ENCODE measurements at regions not wholly inside any gene's neighbourhood (a gene's known extent, or its start where the extent isn't known, plus 50 kb on each side); places are given as distances from the start of the nearest gene placed in this dataset.
"Not testable (repeated sequence)": the region's sequence is repeated elsewhere in the genome, so short reads cannot be mapped to it uniquely, and the experiment has no call there.

- Histone ChIP-seq H3K27me3 (ENCODE audit: control insufficient read depth in 3 of 3, insufficient read depth in 3 of 3, low read length in 2 of 3) (no peaks in the 10 kb centered on the region), H3K36me3 (ENCODE audit: control insufficient read depth in 4 of 4, insufficient read depth in 4 of 4, low read length in 4 of 4) (no peaks in the 10 kb centered on the region), H3K27ac (ENCODE audit: low read depth in 1 of 2, low read length in 1 of 2) (no peak overlapping the region), H3K4me1 (ENCODE audit: control insufficient read depth in 5 of 5, insufficient read depth in 5 of 5, low read length in 5 of 5) (no peaks in the 10 kb centered on the region), H3K4me3 (no peak overlapping the region), H3K9ac (ENCODE audit: insufficient read depth in 1 of 2, low read length in 2 of 2) (no peak overlapping the region), H3K9me3 (ENCODE audit: control insufficient read depth in 4 of 4, insufficient read depth in 3 of 4, low read length in 3 of 4) (no peaks in the 10 kb centered on the region)
- ATAC-seq (ENCODE audit: insufficient read depth, low FRiP score) (no peak), DNase-seq (no peak)
- WGBS, 2 donors = 79 to 86% methylated on average over 1 of the region's 1 CpG
- no peak for TF ChIP-seq CTCF (IDR thresholded peaks at IDR 0.05; ENCODE audit: control extremely low read depth, extremely low read depth)
Measured at GRCh38 chr4:116202524-116202923, 882.9 kb downstream of the TRAM1L1 start.

GRCh38 chr4:116197317-116197809, 888.0 kb downstream of the TRAM1L1 start:
- Histone ChIP-seq H3K27me3 (ENCODE audit: control insufficient read depth in 3 of 3, insufficient read depth in 3 of 3, low read length in 2 of 3) (no peaks in the 10 kb centered on the region), H3K9me3 (ENCODE audit: control insufficient read depth in 4 of 4, insufficient read depth in 3 of 4, low read length in 3 of 4) (no peaks in the 10 kb centered on the region), H3K4me1 (ENCODE audit: control insufficient read depth in 5 of 5, insufficient read depth in 5 of 5, low read length in 5 of 5) (no peaks in the 10 kb centered on the region), H3K4me3 (no peak overlapping the region), H3K36me3 (ENCODE audit: control insufficient read depth in 4 of 4, insufficient read depth in 4 of 4, low read length in 4 of 4) (no peaks in the 10 kb centered on the region), H3K9ac (ENCODE audit: insufficient read depth in 1 of 2, low read length in 2 of 2) (no peak overlapping the region), H3K27ac (ENCODE audit: low read depth in 1 of 2, low read length in 1 of 2) (no peak overlapping the region)
- no peak for TF ChIP-seq CTCF (IDR thresholded peaks at IDR 0.05; ENCODE audit: control extremely low read depth, extremely low read depth)
- 80 to 85% methylated on average over 3 of the region's 3 CpGs for WGBS, 2 donors
- DNase-seq (no peak), ATAC-seq (ENCODE audit: insufficient read depth, low FRiP score) (no peak)

DNA sequence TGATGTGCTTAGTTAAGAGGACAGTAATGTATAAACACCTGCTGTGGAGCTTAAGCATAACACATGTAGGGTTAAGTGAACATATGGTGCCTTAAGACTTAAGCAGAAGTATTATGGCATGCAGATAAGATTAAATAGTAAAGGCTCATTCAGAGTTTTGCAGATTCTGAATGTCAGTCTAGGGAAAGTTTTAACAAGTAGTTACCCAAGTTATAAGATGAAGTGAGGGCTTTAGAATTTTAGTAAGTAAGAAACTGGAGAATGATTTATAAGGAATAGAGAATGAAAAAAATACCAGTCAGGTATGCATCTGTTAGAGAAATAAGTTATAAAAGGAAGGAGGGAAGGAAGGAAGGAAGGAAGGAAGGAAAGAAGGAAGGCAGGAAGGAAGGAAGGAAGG, 902.1 kb downstream of the TRAM1L1 start:
- DNase-seq (no peak), ATAC-seq (ENCODE audit: insufficient read depth, low FRiP score) (no peak)
- Histone ChIP-seq H3K27me3 (ENCODE audit: control insufficient read depth in 3 of 3, insufficient read depth in 3 of 3, low read length in 2 of 3) (no peaks in the 10 kb centered on the region), H3K9ac (ENCODE audit: insufficient read depth in 1 of 2, low read length in 2 of 2) (no peak overlapping the region), H3K4me3 (no peak overlapping the region), H3K4me1 (ENCODE audit: control insufficient read depth in 5 of 5, insufficient read depth in 5 of 5, low read length in 5 of 5) (peaks cover 0 to 2% (median 0%) of the 10 kb centered on the region in 5 donors), H3K9me3 (ENCODE audit: control insufficient read depth in 4 of 4, insufficient read depth in 3 of 4, low read length in 3 of 4) (no peaks in the 10 kb centered on the region), H3K27ac (ENCODE audit: low read depth in 1 of 2, low read length in 1 of 2) (no peak overlapping the region), H3K36me3 (ENCODE audit: control insufficient read depth in 4 of 4, insufficient read depth in 4 of 4, low read length in 4 of 4) (no peaks in the 10 kb centered on the region)
- TF ChIP-seq CTCF (IDR thresholded peaks at IDR 0.05; ENCODE audit: control extremely low read depth, extremely low read depth) = no peak

GRCh38 chr4:116180157-116180601, 905.2 kb downstream of the TRAM1L1 start:
- ATAC-seq (ENCODE audit: insufficient read depth, low FRiP score) = no peak
- Histone ChIP-seq H3K27me3 (ENCODE audit: control insufficient read depth in 3 of 3, insufficient read depth in 3 of 3, low read length in 2 of 3) (no peaks in the 10 kb centered on the region), H3K4me1 (ENCODE audit: control insufficient read depth in 5 of 5, insufficient read depth in 5 of 5, low read length in 5 of 5) (peaks cover 0 to 2% (median 0%) of the 10 kb centered on the region in 5 donors), H3K9me3 (ENCODE audit: control insufficient read depth in 4 of 4, insufficient read depth in 3 of 4, low read length in 3 of 4) (no peaks in the 10 kb centered on the region), H3K9ac (ENCODE audit: insufficient read depth in 1 of 2, low read length in 2 of 2) (no peak overlapping the region), H3K36me3 (ENCODE audit: control insufficient read depth in 4 of 4, insufficient read depth in 4 of 4, low read length in 4 of 4) (no peaks in the 10 kb centered on the region), H3K4me3 (no peak overlapping the region), H3K27ac (ENCODE audit: low read depth in 1 of 2, low read length in 1 of 2) (no peak overlapping the region)
- WGBS, 2 donors = 24 to 34% methylated on average over 2 of the region's 2 CpGs
- TF ChIP-seq CTCF (IDR thresholded peaks at IDR 0.05; ENCODE audit: control extremely low read depth, extremely low read depth) = no peak
- DNase-seq = peak in 2 of 3 donors; percentile 50 to 56

DNA sequence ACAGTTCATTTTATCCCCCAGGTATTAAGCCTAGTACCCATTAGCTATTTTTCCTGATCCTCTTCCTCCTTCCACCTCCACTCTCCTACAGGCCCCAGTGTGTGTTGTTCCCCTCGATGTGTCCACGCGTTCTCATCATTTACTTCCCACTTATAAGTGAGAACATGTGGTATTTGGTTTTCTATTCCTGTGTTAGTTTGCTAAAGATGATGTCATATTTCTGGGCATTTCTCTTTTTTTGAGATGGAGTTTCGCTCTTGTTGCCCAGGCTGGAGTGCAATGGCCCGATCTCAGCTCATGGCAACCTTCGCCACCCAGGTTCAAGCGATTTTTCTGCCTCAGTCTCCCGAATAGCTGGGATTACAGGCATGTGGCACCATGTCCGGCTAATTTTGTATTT, 934.0 kb downstream of the TRAM1L1 start:
- DNase-seq; H3K9ac ChIP-seq (ENCODE audit: insufficient read depth in 1 of 2, low read length in 2 of 2); H3K27me3 ChIP-seq (ENCODE audit: control insufficient read depth in 3 of 3, insufficient read depth in 3 of 3, low read length in 2 of 3); H3K36me3 ChIP-seq (ENCODE audit: control insufficient read depth in 4 of 4, insufficient read depth in 4 of 4, low read length in 4 of 4); H3K27ac ChIP-seq (ENCODE audit: low read depth in 1 of 2, low read length in 1 of 2); H3K4me3 ChIP-seq; H3K4me1 ChIP-seq (ENCODE audit: control insufficient read depth in 5 of 5, insufficient read depth in 5 of 5, low read length in 5 of 5); ATAC-seq (ENCODE audit: insufficient read depth, low FRiP score); H3K9me3 ChIP-seq (ENCODE audit: control insufficient read depth in 4 of 4, insufficient read depth in 3 of 4, low read length in 3 of 4): not testable (repeated sequence)
- 90 to 95% methylated on average over 9 of the region's 9 CpGs for WGBS, 2 donors

Data from lung (tissue), 11 donors.